Thyroid gland (tissue), 4 donors: ENCODE measurements at regions not wholly inside any gene's neighbourhood (a gene's known extent, or its start where the extent isn't known, plus 50 kb on each side); places are given as distances from the start of the nearest gene placed in this dataset.

ENCODE experiments used
- POLR2A ChIP-seq, 2 donors: fragments of 450-650 bp; IDR thresholded peaks; one replicate each; pipeline ENCODE4 v1.6.1; 2017; ENCODE audit warnings: antibody characterized with exemption in 2 of 2, mild to moderate bottlenecking in 2 of 2, moderate library complexity in 1 of 2
- TF ChIP-seq, protein P1 (sequence below), 6 experiments: fragments of 200-600 bp in 3 of 6; fragments of 450-650 bp in 3 of 6; sonication (generic) in 3 of 6; IDR thresholded peaks; one replicate each; pipeline ENCODE4 v1.5.1; 2016 to 2019; ENCODE audit warnings: antibody characterized with exemption in 6 of 6, mild to moderate bottlenecking in 2 of 6, inconsistent platforms in 1 of 6, moderate library complexity in 1 of 6

DNA sequence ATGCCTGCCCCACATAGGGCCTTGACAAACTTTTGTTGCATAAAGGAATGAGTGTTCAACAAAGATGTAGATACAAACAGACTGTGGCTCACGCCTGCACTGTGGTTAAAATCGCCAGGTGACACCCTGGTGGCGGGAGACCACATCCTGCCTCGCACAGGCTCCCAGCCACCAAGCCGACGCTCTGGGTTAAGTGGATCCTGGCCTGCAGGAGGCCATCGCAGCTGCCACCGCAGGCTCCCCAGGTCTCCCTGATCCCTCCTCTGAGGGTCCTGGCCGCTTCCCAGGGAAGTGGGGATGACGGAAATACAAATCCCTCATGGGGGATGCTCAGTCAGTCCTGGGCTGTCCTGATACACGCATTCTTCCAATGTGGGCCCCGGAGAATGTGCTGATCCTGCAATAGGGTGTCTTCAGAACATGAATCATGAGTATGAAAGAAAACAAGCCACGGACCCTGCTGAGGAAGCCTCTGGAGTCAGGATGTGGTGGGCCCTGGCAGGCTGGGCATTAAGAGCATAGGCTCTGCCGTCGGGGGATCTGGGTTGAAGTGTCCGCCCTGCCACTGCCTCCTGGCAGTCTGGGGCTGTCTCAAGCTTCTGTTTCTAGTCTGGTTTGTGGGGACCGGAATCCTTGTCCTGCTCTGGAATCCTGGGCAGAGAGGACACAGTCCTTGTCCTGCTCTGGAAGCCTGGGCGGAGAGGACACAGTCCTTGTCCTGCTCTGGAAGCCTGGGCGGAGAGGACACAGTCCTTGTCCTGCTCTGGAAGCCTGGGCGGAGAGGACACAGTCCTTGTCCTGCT is 53.5 kb upstream of the BEGAIN start:
- TF ChIP-seq, protein P1, sequence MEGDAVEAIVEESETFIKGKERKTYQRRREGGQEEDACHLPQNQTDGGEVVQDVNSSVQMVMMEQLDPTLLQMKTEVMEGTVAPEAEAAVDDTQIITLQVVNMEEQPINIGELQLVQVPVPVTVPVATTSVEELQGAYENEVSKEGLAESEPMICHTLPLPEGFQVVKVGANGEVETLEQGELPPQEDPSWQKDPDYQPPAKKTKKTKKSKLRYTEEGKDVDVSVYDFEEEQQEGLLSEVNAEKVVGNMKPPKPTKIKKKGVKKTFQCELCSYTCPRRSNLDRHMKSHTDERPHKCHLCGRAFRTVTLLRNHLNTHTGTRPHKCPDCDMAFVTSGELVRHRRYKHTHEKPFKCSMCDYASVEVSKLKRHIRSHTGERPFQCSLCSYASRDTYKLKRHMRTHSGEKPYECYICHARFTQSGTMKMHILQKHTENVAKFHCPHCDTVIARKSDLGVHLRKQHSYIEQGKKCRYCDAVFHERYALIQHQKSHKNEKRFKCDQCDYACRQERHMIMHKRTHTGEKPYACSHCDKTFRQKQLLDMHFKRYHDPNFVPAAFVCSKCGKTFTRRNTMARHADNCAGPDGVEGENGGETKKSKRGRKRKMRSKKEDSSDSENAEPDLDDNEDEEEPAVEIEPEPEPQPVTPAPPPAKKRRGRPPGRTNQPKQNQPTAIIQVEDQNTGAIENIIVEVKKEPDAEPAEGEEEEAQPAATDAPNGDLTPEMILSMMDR (IDR thresholded peaks at IDR 0.05) = no peak
- no peak for TF ChIP-seq POLR2A (IDR thresholded peaks at IDR 0.05)
